Psoas muscle (tissue), 7 donors: ENCODE measurements at regions not wholly inside any gene's neighbourhood (a gene's known extent, or its start where the extent isn't known, plus 50 kb on each side); places are given as distances from the start of the nearest gene placed in this dataset.

Experiments
- ATAC-seq, 4 donors: fragments of 200-7000 bp; cut with Tn5 transposase; one replicate each; pipeline ENCODE4 v1.9.1; 2020; ENCODE audit warnings: moderate library complexity in 3 of 4, mild to moderate bottlenecking in 2 of 4
- DNase-seq, 2 donors: peaks; one replicate each; pipeline ENCODE4 v3.0.0-alpha.2; 2020
- H3K27ac ChIP-seq: fragments of 200-600 bp; one replicate; pipeline ENCODE4 v1.8.0; 2022
- H3K27me3 ChIP-seq, 3 donors: fragments of 200-600 bp in 1 of 3; one replicate each; pipeline versions ENCODE4 v1.6.1 to v1.8.0; 2013 to 2022; ENCODE audit warnings: low read length in 2 of 3, mild to moderate bottlenecking in 2 of 3, moderate library complexity in 1 of 3; ENCODE audit not compliant: insufficient read depth in 3 of 3
- H3K36me3 ChIP-seq, 2 donors: fragments of 200-600 bp in 1 of 2; one replicate each; pipeline versions ENCODE4 v1.6.1 to v1.8.0; 2013 to 2022; ENCODE audit warnings: low read depth in 1 of 2, mild to moderate bottlenecking in 1 of 2, moderate library complexity in 1 of 2; ENCODE audit not compliant: insufficient read depth in 1 of 2
- H3K4me1 ChIP-seq: fragments of 200-600 bp; one replicate; pipeline ENCODE4 v1.8.0; 2022
- H3K4me3 ChIP-seq: fragments of 200-600 bp; one replicate; pipeline ENCODE4 v1.8.0; 2022; ENCODE audit warnings: mild to moderate bottlenecking
- H3K9me3 ChIP-seq: fragments of 200-600 bp; one replicate; pipeline ENCODE4 v1.8.0; 2022
- WGBS, 3 donors: extraction: QIAGEN DNeasy Blood & Tissue Kit; methylation state at CpG; one replicate each; pipeline versions ENCODE4 v1.1.6 to v1.1.7; 2013; 5-methylcytosine and 5-hydroxymethylcytosine counted together
- intact Hi-C, 2 donors: fragments of 100-400 bp; cut with DNase I; formaldehyde crosslinking; loops; one replicate each; pipeline versions ENCODE4 v1.11.0 to v1.14.2; 2022
- TF ChIP-seq, protein P1 (sequence below): fragments of 200-600 bp; IDR thresholded peaks from one replicate; pipeline ENCODE4 v1.8.0; 2022; ENCODE audit warnings: antibody characterized with exemption
- donor health status: healthy with polysubstance abuse.
- donor health status: DM: no; HTN: no; CAD: no; lungs with moderate emphysema.
- donor health status: Bipolar disorder and iron deficiency.
- donor health status: healthy.
- donor health status: DM: yes; HTN: yes; CAD: no.
- donor health status: DM: no; HTN: no; CAD: no.
- donor health status: DM: yes; HTN: yes; CAD: no.

DNA sequence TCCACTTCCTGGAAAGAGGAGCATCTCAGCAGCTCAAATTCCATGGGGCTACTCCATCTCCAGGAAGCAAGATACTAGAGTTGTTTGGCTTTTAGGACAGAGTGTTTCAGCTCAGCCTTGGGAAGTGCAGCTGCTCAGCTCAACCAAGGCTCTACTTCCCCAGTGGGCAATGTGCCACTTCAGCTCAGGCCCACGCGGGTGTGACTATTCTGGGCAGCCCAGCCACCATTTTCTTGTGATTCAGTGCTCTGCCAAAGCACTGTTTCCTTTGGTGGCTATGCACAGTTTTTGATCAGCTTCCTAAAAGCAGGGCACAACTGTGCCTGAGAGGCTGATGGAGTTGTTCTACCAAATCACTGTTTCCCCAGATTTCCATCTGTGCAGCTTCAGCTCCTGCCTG, 1104.9 kb upstream of the TMPRSS15 start:
- no peak overlapping the region for H3K27ac ChIP-seq

DNA sequence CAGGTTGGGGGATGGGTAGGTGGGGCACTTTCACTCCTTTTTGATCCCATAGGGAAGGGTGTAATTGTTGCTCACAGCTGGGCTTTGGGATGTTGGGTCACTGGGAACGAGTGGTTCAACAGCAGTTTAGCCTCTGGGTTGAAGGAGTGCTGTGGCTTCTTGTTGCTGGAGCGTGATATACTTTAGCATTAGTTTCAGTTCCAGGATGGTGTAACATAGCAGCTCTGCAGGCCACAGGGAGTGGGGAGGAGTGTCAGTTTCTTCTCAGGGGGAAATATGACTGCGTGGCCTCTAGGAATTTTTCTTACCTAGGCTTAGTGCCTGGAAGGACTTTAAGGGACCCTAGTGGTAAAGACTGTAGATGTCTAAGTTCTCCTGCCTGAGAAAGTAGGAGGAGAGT, 1105.3 kb upstream of the TMPRSS15 start:
- Histone ChIP-seq H3K4me1 (no peaks in the 10 kb centered on the region), H3K27me3 (no peaks in the 10 kb centered on the region), H3K27ac (no peak overlapping the region), H3K4me3 (no peak overlapping the region), H3K9me3 (peaks cover 4% of the 10 kb centered on the region), H3K36me3 (no peaks in the 10 kb centered on the region)
- ATAC-seq (no peak), DNase-seq (no peak)
- intact Hi-C loops = no loop called here
- TF ChIP-seq, protein P1, sequence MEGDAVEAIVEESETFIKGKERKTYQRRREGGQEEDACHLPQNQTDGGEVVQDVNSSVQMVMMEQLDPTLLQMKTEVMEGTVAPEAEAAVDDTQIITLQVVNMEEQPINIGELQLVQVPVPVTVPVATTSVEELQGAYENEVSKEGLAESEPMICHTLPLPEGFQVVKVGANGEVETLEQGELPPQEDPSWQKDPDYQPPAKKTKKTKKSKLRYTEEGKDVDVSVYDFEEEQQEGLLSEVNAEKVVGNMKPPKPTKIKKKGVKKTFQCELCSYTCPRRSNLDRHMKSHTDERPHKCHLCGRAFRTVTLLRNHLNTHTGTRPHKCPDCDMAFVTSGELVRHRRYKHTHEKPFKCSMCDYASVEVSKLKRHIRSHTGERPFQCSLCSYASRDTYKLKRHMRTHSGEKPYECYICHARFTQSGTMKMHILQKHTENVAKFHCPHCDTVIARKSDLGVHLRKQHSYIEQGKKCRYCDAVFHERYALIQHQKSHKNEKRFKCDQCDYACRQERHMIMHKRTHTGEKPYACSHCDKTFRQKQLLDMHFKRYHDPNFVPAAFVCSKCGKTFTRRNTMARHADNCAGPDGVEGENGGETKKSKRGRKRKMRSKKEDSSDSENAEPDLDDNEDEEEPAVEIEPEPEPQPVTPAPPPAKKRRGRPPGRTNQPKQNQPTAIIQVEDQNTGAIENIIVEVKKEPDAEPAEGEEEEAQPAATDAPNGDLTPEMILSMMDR = no peak
- 69 to 72% (median 70%) methylated on average over 3 of the region's 3 CpGs for WGBS, 3 donors

More for the DNA sequence above, 1104.9 kb upstream of the TMPRSS15 start:
- intact Hi-C loops = no loop called here
- H3K4me3 ChIP-seq = no peak overlapping the region
- H3K27me3 ChIP-seq = no peaks in the 10 kb centered on the region
- no peaks in the 10 kb centered on the region for H3K36me3 ChIP-seq
- TF ChIP-seq, protein P1 = no peak
- peaks cover 6% of the 10 kb centered on the region for H3K9me3 ChIP-seq
- ATAC-seq = no peak
- WGBS, 3 donors = 39 to 69% (median 46%) methylated on average over 2 of the region's 2 CpGs
- no peak for DNase-seq
- no peaks in the 10 kb centered on the region for H3K4me1 ChIP-seq

GRCh38 chr21:19510057-19510456, 1106.5 kb upstream of the TMPRSS15 start:
- intact Hi-C loops = no loop called here
- TF ChIP-seq, protein P1 = no peak
- no peaks in the 10 kb centered on the region for H3K36me3 ChIP-seq
- no peak for ATAC-seq
- no peak overlapping the region for H3K27ac ChIP-seq
- H3K27me3 ChIP-seq = no peaks in the 10 kb centered on the region
- no peak for DNase-seq
- peaks cover 2% of the 10 kb centered on the region for H3K9me3 ChIP-seq
- WGBS, 3 donors = 79 to 92% (median 80%) methylated on average over 4 of the region's 4 CpGs
- H3K4me1 ChIP-seq = no peaks in the 10 kb centered on the region
- no peak overlapping the region for H3K4me3 ChIP-seq

DNA sequence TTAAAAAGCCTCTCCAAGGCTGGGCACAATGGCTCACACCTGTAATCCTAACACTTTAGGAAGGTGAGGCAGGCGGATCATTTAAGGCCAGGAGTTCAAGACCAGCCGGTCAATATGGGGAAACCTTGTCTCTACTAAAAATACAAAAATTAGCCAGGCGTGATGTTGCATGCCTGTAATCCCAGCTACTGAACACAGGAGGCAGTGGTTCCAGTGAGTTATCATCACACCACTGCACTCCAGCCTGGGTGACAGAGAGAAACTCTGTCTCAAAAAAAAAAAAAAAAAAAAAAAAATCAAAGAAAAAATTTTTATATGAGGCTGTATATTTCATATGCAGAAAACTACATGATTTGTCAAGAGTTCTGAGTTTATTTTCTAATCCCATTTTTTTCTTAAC, 1107.1 kb upstream of the TMPRSS15 start:
- DNase-seq = no peak
- 93 to 97% (median 94%) methylated on average over 3 of the region's 3 CpGs for WGBS, 3 donors
- Histone ChIP-seq H3K36me3 (no peaks in the 10 kb centered on the region), H3K27me3 (no peaks in the 10 kb centered on the region), H3K9me3 (peaks cover 7% of the 10 kb centered on the region), H3K27ac (no peak overlapping the region), H3K4me3 (no peak overlapping the region), H3K4me1 (no peaks in the 10 kb centered on the region)
- intact Hi-C loops = no loop called here
- no peak for ATAC-seq
- TF ChIP-seq, protein P1 = no peak

GRCh38 chr21:19522381-19522780, 1118.8 kb upstream of the TMPRSS15 start:
- intact Hi-C loops = no loop called here
- DNase-seq (no peak), ATAC-seq (no peak)
- Histone ChIP-seq H3K27me3 (no peaks in the 10 kb centered on the region), H3K9me3 (no peaks in the 10 kb centered on the region), H3K36me3 (no peaks in the 10 kb centered on the region), H3K4me3 (no peak overlapping the region), H3K27ac (no peak overlapping the region), H3K4me1 (no peaks in the 10 kb centered on the region)
- WGBS, 3 donors = 50 to 82% (median 79%) methylated on average over 1 of the region's 1 CpG
- TF ChIP-seq, protein P1 = no peak
